ENCODE measurements at regions not wholly inside any gene's neighbourhood (a gene's known extent, or its start where the extent isn't known, plus 50 kb on each side); places are given as distances from the start of the nearest gene placed in this dataset.

- Histone ChIP-seq H2AK5ac (ENCODE audit: low read depth, low read length) (no peak overlapping the region), H3K23ac (ENCODE audit: insufficient read length) (no peak overlapping the region), H2BK12ac (ENCODE audit: low read depth, low read length) (no peak overlapping the region), H2BK120ac (replicated peaks; ENCODE audit: low read depth, low read length) (no peak overlapping the region), H4K91ac (replicated peaks; ENCODE audit: insufficient read length, low read length) (no peak overlapping the region), H3K79me2 (ENCODE audit: control insufficient read depth in 1 of 2, insufficient read depth in 2 of 2, low read length in 2 of 2) (no peaks in the 10 kb centered on the region), H2BK15ac (ENCODE audit: low read length) (no peak overlapping the region), H2BK20ac (ENCODE audit: low read length) (no peak overlapping the region), H3K56ac (replicated peaks; ENCODE audit: insufficient read length, low read depth, low read length) (no peak overlapping the region), H3K4me2 (ENCODE audit: insufficient read depth in 1 of 2, low read depth in 2 of 2, low read length in 2 of 2) (no peak overlapping the region), H3K23me2 (ENCODE audit: low read depth, low read length) (no peaks in the 10 kb centered on the region), H4K20me1 (replicated peaks in 1 of 2; ENCODE audit: control insufficient read depth in 1 of 2, insufficient read depth in 2 of 2, low read length in 2 of 2) (no peaks in the 10 kb centered on the region), H3K27me3 (replicated peaks in 1 of 4; ENCODE audit: control insufficient read depth in 3 of 4, extremely low read depth in 1 of 4, insufficient read depth in 3 of 4, low read length in 3 of 4) (peaks cover 0 to 1% (median 0%) of the 10 kb centered on the region in 4 experiments; a peak in 1 of 7 replicates), H3K79me1 (ENCODE audit: low read depth, low read length) (no peaks in the 10 kb centered on the region), H4K8ac (ENCODE audit: extremely low read depth, insufficient read depth, low read length) (no peak overlapping the region), H3K9me3 (ENCODE audit: insufficient read depth in 2 of 2, low read depth in 1 of 2, low read length in 1 of 2) (no peaks in the 10 kb centered on the region), H3K14ac (ENCODE audit: insufficient read length) (no peak overlapping the region), H4K5ac (ENCODE audit: insufficient read length, low read depth, low read length) (no peak overlapping the region), H3K4ac (replicated peaks; ENCODE audit: insufficient read length, low read depth, low read length) (no peak overlapping the region), H3K4me1 (replicated peaks in 1 of 4; ENCODE audit: control insufficient read depth in 3 of 4, insufficient read depth in 4 of 4, low read length in 3 of 4) (peaks cover 0 to 6% (median 3%) of the 10 kb centered on the region in 4 experiments; a peak in 4 of 7 replicates), H3K9ac (replicated peaks in 1 of 4; ENCODE audit: extremely low read depth in 1 of 4, low read depth in 3 of 4, low read length in 3 of 4) (no peak overlapping the region), H3K27ac (ENCODE audit: low read depth, low read length) (no peak overlapping the region), H3K4me3 (ENCODE audit: extremely low read depth in 1 of 4, insufficient read depth in 2 of 4, low read depth in 3 of 4, low read length in 4 of 4) (no peak overlapping the region), H2AFZ (ENCODE audit: low read length) (no peak overlapping the region), H3K18ac (ENCODE audit: extremely low read depth, low read length) (no peak overlapping the region), H2BK5ac (ENCODE audit: low read depth, low read length) (no peak overlapping the region), H3K36me3 (ENCODE audit: control insufficient read depth in 2 of 4, insufficient read depth in 4 of 4, low read length in 3 of 4) (no peaks in the 10 kb centered on the region)
- ChIA-PET CTCF (ENCODE audit: partially characterized antibody) (interaction anchor here (1.1 kb wide), 1 partner anchor 13 kb away, joined by 3 read pairs; no protein-coding TSS in a partner anchor), POLR2A (ENCODE audit: partially characterized antibody) (no interaction called here)
- DNase-seq (ENCODE audit: low read depth in 1 of 2, low spot score in 2 of 2): no peak
- WGBS, 2 experiments (ENCODE audit: extremely low coverage in 1 of 2, insufficient coverage in 1 of 2, insufficient read length in 1 of 2, insufficient replicate concordance in 2 of 2, low coverage in 1 of 2, low lambda C conversion rate in 2 of 2, missing lambda C conversion rate in 1 of 2): 96% methylated on average over 7 of the region's 7 CpGs; no CpG with 5 or more reads in 1 of the 2 experiments
- TF ChIP-seq CREB1 (IDR thresholded peaks at IDR 0.05) (no peak), NANOG (IDR thresholded peaks at IDR 0.05; ENCODE audit: insufficient read depth, low read depth, low read length, poor library complexity, severe bottlenecking) (no peak)
- FAIRE-seq: no peak
Measured at GRCh38 chr3:3461317-3461716, 281.8 kb upstream of the CRBN start.

All from H1 (cell line).